GM23338 (cell line): ENCODE measurements at regions not wholly inside any gene's neighbourhood (a gene's known extent, or its start where the extent isn't known, plus 50 kb on each side); places are given as distances from the start of the nearest gene placed in this dataset.

Experiments used
- CREB1 ChIP-seq: fragments of 250-450 bp; sonication (Bioruptor Pico); IDR thresholded peaks from 2 replicates; pipeline ENCODE4 v1.5.0; 2020; ENCODE audit warnings: low read depth, mild to moderate bottlenecking, moderate library complexity
- EZH2 ChIP-seq: fragments of 200-600 bp; sonication (generic); IDR thresholded peaks from one replicate; pipeline ENCODE4 v1.8.0; 2017; ENCODE audit warnings: antibody characterized with exemption, mild to moderate bottlenecking, low read depth; ENCODE audit not compliant: unreplicated experiment
- EZH2phosphoT487 ChIP-seq: fragments of 200-600 bp; sonication (generic); IDR thresholded peaks from one replicate; pipeline ENCODE4 v1.8.1; 2018; ENCODE audit warnings: antibody characterized with exemption; ENCODE audit not compliant: unreplicated experiment
- POLR2AphosphoS5 ChIP-seq: IDR thresholded peaks from 2 replicates; pipeline ENCODE4 v1.6.1; 2016; ENCODE audit warnings: antibody characterized with exemption, low read depth
- TF ChIP-seq, protein P1 (sequence below), 2 experiments: fragments of 200-600 bp in 1 of 2; sonication (generic) in 1 of 2; conservative IDR thresholded peaks; 2 replicates each; pipeline versions ENCODE4 v1.5.1 to v1.6.1; 2016 to 2017; ENCODE audit warnings: antibody characterized with exemption in 2 of 2, low read depth in 2 of 2, mild to moderate bottlenecking in 2 of 2, moderate library complexity in 1 of 2

DNA sequence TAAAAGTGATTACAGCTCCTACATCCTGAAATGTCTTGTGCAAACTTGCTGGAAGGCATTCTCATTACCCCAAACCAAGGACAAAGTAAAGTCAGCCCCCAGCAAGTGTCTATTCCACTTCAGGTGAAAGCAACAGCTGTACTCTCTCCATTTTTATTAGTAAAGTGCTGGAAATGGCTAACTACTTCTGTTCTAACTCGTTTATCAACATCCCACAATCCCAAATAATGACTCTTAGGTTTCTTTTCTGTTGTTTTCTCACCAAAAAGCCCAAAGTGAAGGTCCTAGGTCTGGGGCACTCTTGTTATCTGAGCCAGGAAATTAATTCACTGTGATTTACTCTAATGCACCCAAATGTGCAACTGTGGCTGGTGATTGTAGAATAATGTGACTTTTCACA is 105.7 kb downstream of the LRRC30 start:
- TF ChIP-seq POLR2AphosphoS5 (no peak), CREB1 (no peak), EZH2 (no peak), EZH2phosphoT487 (no peak)
- TF ChIP-seq, protein P1, sequence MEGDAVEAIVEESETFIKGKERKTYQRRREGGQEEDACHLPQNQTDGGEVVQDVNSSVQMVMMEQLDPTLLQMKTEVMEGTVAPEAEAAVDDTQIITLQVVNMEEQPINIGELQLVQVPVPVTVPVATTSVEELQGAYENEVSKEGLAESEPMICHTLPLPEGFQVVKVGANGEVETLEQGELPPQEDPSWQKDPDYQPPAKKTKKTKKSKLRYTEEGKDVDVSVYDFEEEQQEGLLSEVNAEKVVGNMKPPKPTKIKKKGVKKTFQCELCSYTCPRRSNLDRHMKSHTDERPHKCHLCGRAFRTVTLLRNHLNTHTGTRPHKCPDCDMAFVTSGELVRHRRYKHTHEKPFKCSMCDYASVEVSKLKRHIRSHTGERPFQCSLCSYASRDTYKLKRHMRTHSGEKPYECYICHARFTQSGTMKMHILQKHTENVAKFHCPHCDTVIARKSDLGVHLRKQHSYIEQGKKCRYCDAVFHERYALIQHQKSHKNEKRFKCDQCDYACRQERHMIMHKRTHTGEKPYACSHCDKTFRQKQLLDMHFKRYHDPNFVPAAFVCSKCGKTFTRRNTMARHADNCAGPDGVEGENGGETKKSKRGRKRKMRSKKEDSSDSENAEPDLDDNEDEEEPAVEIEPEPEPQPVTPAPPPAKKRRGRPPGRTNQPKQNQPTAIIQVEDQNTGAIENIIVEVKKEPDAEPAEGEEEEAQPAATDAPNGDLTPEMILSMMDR (conservative IDR thresholded peaks at IDR 0.05; ENCODE audit: low read depth in 2 of 2) = no peak
